GM19239 (cell line): ENCODE measurements at regions not wholly inside any gene's neighbourhood (a gene's known extent, or its start where the extent isn't known, plus 50 kb on each side); places are given as distances from the start of the nearest gene placed in this dataset.
"Not testable (repeated sequence)": the region's sequence is repeated elsewhere in the genome, so short reads cannot be mapped to it uniquely, and the experiment has no call there.

Source experiments
- DNase-seq: peaks from one replicate; pipeline ENCODE4 v3.0.0; 2011; ENCODE audit warnings: low spot score; ENCODE audit not compliant: insufficient read length
- FAIRE-seq: peaks from 2 replicates; lab custom pipeline; 2011; peaks lifted over from hg19 to GRCh38; lab: Jason Lieb, UNC

- FAIRE-seq (no peak), DNase-seq (no peak)
These were observed 104.9 kb downstream of the FEM1C start for GRCh38 chr5:115439639-115440038.

- FAIRE-seq = no peak
- no peak for DNase-seq
These were observed 105.5 kb downstream of the FEM1C start for GRCh38 chr5:115439042-115439441.

GRCh38 chr5:115435778-115436712 is 108.5 kb downstream of the FEM1C start:
- FAIRE-seq (no peak), DNase-seq (no peak)

GRCh38 chr5:115435065-115435777 is 109.4 kb downstream of the FEM1C start:
- no peak for DNase-seq

GRCh38 chr5:115433918-115434317 is 110.7 kb downstream of the FEM1C start:
- no peak for FAIRE-seq

More at GRCh38 chr5:115435065-115435777, 109.4 kb downstream of the FEM1C start:
- FAIRE-seq = no peak

GRCh38 chr5:115432691-115433090 is 111.9 kb downstream of the FEM1C start:
- DNase-seq (no peak), FAIRE-seq (no peak)

More at GRCh38 chr5:115433918-115434317, 110.7 kb downstream of the FEM1C start:
- DNase-seq = no peak

GRCh38 chr5:115431116-115431515 is 113.5 kb downstream of the FEM1C start:
- DNase-seq (no peak), FAIRE-seq (no peak)

- DNase-seq (no peak), FAIRE-seq (no peak)
These were observed 114.2 kb downstream of the FEM1C start for GRCh38 chr5:115430374-115430773.

- DNase-seq (no peak), FAIRE-seq (no peak)
These were observed 115.1 kb downstream of the FEM1C start for GRCh38 chr5:115429345-115429940.

- no peak for FAIRE-seq
- DNase-seq = no peak
These were observed 115.9 kb downstream of the FEM1C start for GRCh38 chr5:115428676-115429075.

- DNase-seq (no peak), FAIRE-seq (no peak)
These were observed 116.3 kb downstream of the FEM1C start for GRCh38 chr5:115428248-115428647.

GRCh38 chr5:115424446-115424845 is 120.1 kb downstream of the FEM1C start:
- FAIRE-seq (no peak), DNase-seq (no peak)

GRCh38 chr5:115424030-115424429 is 120.5 kb downstream of the FEM1C start:
- DNase-seq (no peak), FAIRE-seq (no peak)

GRCh38 chr5:115423541-115423940 is 121.0 kb downstream of the FEM1C start:
- FAIRE-seq (no peak), DNase-seq (no peak)

- FAIRE-seq (no peak), DNase-seq (no peak)
These were observed 121.5 kb downstream of the FEM1C start for GRCh38 chr5:115423051-115423450.

GRCh38 chr5:115420812-115421211 is 123.8 kb downstream of the FEM1C start:
- peak; percentile 87 for FAIRE-seq
- not testable (repeated sequence) for DNase-seq

GRCh38 chr5:115419846-115420585 is 123.6 kb upstream of the CCDC112 start:
- FAIRE-seq = no peak
- DNase-seq = no peak

GRCh38 chr5:115418788-115419187 is 122.3 kb upstream of the CCDC112 start:
- FAIRE-seq = no peak

GRCh38 chr5:115417076-115417475 is 120.6 kb upstream of the CCDC112 start:
- FAIRE-seq = no peak
- no peak for DNase-seq

More at GRCh38 chr5:115418788-115419187, 122.3 kb upstream of the CCDC112 start:
- DNase-seq = no peak

GRCh38 chr5:115415143-115415491 is 118.7 kb upstream of the CCDC112 start:
- no peak for FAIRE-seq
- no peak for DNase-seq
